HG02884 (cell line): ENCODE measurements at regions not wholly inside any gene's neighbourhood (a gene's known extent, or its start where the extent isn't known, plus 50 kb on each side); places are given as distances from the start of the nearest gene placed in this dataset.

Experiments used
- ATAC-seq: cut with Tn5 transposase; IDR thresholded peaks from one replicate; pipeline ENCODE4 v1.9.1; 2021; ENCODE audit warnings: mild to moderate bottlenecking, moderate library complexity; ENCODE audit not compliant: unreplicated experiment

DNA sequence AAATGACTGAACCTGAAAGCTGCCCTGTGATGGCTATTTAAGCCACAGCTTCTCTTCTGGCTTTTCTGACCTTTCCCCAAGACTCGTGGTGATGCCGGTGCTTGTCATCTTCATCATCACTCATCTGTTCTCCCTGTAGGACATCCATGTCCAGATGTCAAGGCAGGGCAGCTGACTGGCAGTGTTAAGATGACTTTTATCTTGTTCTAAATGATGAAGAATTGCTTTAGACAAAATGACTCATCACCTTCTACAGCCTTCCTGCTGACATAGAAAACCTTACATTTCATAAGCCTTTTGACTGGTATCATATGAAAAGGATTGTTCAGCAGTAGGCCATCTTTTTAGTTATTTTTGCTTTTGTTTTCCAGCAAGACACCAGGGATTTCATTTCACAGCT lies 67.0 kb upstream of the GPR149 start:
- ATAC-seq = no peak

DNA sequence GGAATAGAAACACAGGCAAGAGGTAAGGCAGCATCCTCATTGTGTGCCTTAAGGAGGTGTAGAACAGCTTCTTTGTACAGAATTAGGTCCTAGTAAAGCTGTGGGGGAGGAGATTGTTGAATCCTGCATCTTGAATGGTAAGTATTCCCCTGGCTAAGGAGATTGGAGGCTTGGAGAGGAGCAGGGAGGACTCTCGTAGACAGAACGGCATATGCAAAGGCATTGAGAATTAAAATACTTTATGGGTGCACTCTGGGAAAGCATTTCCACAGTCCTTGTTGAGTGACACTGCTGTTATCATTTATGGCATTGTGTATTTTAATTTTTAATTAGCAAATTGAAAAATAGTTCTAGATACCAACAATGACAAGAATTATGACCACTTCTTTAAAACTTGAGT lies 66.5 kb upstream of the GPR149 start:
- ATAC-seq = no peak

DNA sequence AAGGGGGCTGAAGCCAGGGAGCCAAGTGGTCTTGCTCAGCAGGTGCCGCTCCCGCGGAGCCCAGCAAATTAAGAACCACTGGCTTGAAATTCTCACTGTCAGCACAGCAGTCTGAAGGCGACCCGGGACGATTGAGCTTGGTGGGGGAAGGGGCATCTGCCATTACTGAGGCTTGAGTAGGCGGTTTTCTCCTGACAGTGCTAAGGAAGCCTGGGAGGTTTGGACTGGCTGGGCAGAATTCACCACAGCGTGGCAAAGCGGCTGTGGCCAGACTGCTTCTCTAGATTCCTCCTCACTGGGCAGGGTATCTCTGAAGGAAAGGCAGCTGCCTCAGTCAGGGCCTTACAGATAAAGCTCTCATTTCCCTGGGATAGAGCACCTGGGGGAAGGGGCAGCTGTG lies 57.0 kb upstream of the GPR149 start:
- ATAC-seq = no peak

DNA sequence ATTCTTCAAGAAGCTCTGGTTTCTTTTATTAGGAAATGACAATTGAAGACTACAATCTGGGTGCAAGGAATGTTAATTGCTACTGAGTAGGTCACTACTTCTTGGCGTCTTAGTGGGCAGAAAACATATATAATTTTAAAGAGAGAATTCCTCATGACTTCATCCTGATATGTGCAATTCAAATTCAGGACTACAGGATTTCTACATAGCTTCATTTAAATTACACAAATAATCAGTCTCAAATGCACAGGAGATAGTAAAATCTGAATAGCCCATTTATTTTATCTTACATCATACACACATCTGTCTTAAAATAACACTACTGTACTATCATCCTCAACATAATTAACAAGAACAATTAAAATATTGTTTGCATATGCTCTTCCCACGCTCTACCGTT lies 52.5 kb upstream of the GPR149 start:
- ATAC-seq = no peak

DNA sequence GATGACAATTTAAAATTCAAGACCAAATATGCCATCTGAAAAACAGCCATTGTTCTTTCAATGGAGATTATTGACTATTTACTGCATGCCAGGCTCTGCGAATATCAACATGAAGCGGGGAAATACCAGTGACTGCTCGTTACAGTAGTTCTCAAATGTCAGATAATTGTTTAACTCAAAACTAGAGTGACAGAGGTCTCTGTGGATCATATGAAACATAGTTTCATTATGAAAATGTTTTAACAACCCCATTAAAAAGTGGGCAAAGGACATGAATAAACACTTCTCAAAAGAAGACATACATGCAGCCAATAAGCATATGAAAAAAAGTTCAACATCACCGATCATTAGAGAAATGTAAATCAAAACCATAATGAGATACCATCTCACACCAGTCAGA lies 50.0 kb upstream of the GPR149 start:
- ATAC-seq = no peak
